IgD-negative memory B cell (primary cell): ENCODE measurements at regions not wholly inside any gene's neighbourhood (a gene's known extent, or its start where the extent isn't known, plus 50 kb on each side); places are given as distances from the start of the nearest gene placed in this dataset.

ENCODE experiments used
- H3K27ac Mint-ChIP-seq, 3 donors: one replicate each; pipeline ENCODE4 v1.8.0; 2020 to 2022; ENCODE audit warnings: mild to moderate bottlenecking in 3 of 3, mixed read lengths in 3 of 3, moderate library complexity in 1 of 3
- H3K27me3 Mint-ChIP-seq: one replicate; pipeline ENCODE4 v1.8.0; 2021; ENCODE audit warnings: mixed read lengths
- H3K36me3 Mint-ChIP-seq: one replicate; pipeline ENCODE4 v1.8.0; 2020; ENCODE audit warnings: mild to moderate bottlenecking, mixed read lengths
- H3K4me1 Mint-ChIP-seq, 3 donors: one replicate each; pipeline ENCODE4 v1.8.0; 2020 to 2022; ENCODE audit warnings: mixed read lengths in 3 of 3, mild to moderate bottlenecking in 1 of 3
- H3K4me3 Mint-ChIP-seq, 4 donors: one replicate each; pipeline ENCODE4 v1.8.0; 2020 to 2022; ENCODE audit warnings: mild to moderate bottlenecking in 4 of 4, mixed read lengths in 4 of 4, moderate library complexity in 3 of 4
- H3K9me3 Mint-ChIP-seq, 3 donors: one replicate each; pipeline ENCODE4 v1.8.0; 2020 to 2021; ENCODE audit warnings: mixed read lengths in 3 of 3, mild to moderate bottlenecking in 1 of 3

GRCh38 chr10:110387617-110387982 lies 82.9 kb upstream of the SMNDC1 start:
- H3K4me1 Mint-ChIP-seq = peaks cover 0 to 6% (median 3%) of the 10 kb centered on the region in 3 donors
- H3K4me3 Mint-ChIP-seq = peak overlapping the region in 1 of 4 donors; percentile 43
- no peaks in the 10 kb centered on the region for H3K36me3 Mint-ChIP-seq
- peaks cover 4% of the 10 kb centered on the region for H3K27me3 Mint-ChIP-seq
- no peaks in the 10 kb centered on the region for H3K9me3 Mint-ChIP-seq
- H3K27ac Mint-ChIP-seq = peak overlapping the region in 1 of 3 donors; percentile 91

GRCh38 chr10:110387983-110388686 lies 83.4 kb upstream of the SMNDC1 start:
- Mint-ChIP-seq H3K36me3 (no peaks in the 10 kb centered on the region), H3K4me1 (peaks cover 0 to 6% (median 3%) of the 10 kb centered on the region in 3 donors), H3K27ac (peak overlapping the region in 1 of 3 donors; percentile 91), H3K4me3 (no peak overlapping the region), H3K27me3 (peaks cover 4% of the 10 kb centered on the region), H3K9me3 (no peaks in the 10 kb centered on the region)

- H3K36me3 Mint-ChIP-seq = peaks cover 3% of the 10 kb centered on the region
- H3K4me3 Mint-ChIP-seq = peak overlapping the region in 1 of 4 donors; percentile 43
Measured at GRCh38 chr10:110388687-110389052, 84.0 kb upstream of the SMNDC1 start.

GRCh38 chr10:110389255-110389654 lies 84.5 kb upstream of the SMNDC1 start:
- peaks cover 4% of the 10 kb centered on the region for H3K27me3 Mint-ChIP-seq
- peaks cover 0 to 6% (median 3%) of the 10 kb centered on the region in 3 donors for H3K4me1 Mint-ChIP-seq
- peaks cover 3% of the 10 kb centered on the region for H3K36me3 Mint-ChIP-seq
- H3K27ac Mint-ChIP-seq = no peak overlapping the region
- H3K9me3 Mint-ChIP-seq = no peaks in the 10 kb centered on the region
- no peak overlapping the region for H3K4me3 Mint-ChIP-seq

More at GRCh38 chr10:110388687-110389052, 84.0 kb upstream of the SMNDC1 start:
- peaks cover 0 to 6% (median 3%) of the 10 kb centered on the region in 3 donors for H3K4me1 Mint-ChIP-seq
- H3K27ac Mint-ChIP-seq = no peak overlapping the region
- H3K9me3 Mint-ChIP-seq = no peaks in the 10 kb centered on the region
- H3K27me3 Mint-ChIP-seq = peaks cover 4% of the 10 kb centered on the region

- no peak overlapping the region for H3K4me3 Mint-ChIP-seq
- peak overlapping the region in 1 of 3 donors; percentile 36 for H3K27ac Mint-ChIP-seq
- H3K4me1 Mint-ChIP-seq = peaks cover 0 to 6% (median 3%) of the 10 kb centered on the region in 3 donors
- peaks cover 6% of the 10 kb centered on the region for H3K27me3 Mint-ChIP-seq
- H3K9me3 Mint-ChIP-seq = no peaks in the 10 kb centered on the region
- H3K36me3 Mint-ChIP-seq = peaks cover 4% of the 10 kb centered on the region
Measured at GRCh38 chr10:110391541-110391940, 86.8 kb upstream of the SMNDC1 start.

- peaks cover 0 to 6% (median 3%) of the 10 kb centered on the region in 3 donors for H3K4me1 Mint-ChIP-seq
- peaks cover 4% of the 10 kb centered on the region for H3K36me3 Mint-ChIP-seq
- H3K27me3 Mint-ChIP-seq = peaks cover 6% of the 10 kb centered on the region
- peak overlapping the region in 1 of 4 donors; percentile 1 for H3K4me3 Mint-ChIP-seq
- peak overlapping the region in 1 of 3 donors; percentile 36 for H3K27ac Mint-ChIP-seq
- no peaks in the 10 kb centered on the region for H3K9me3 Mint-ChIP-seq
Measured at GRCh38 chr10:110392121-110392520, 87.4 kb upstream of the SMNDC1 start.

- Mint-ChIP-seq H3K9me3 (no peaks in the 10 kb centered on the region), H3K27me3 (peaks cover 6% of the 10 kb centered on the region), H3K36me3 (peaks cover 4% of the 10 kb centered on the region), H3K4me1 (peaks cover 0 to 5% (median under 1%) of the 10 kb centered on the region in 3 donors), H3K27ac (no peak overlapping the region), H3K4me3 (peak overlapping the region in 1 of 4 donors; percentile 3)
Measured at GRCh38 chr10:110392868-110393740, 88.4 kb upstream of the SMNDC1 start.

GRCh38 chr10:110393866-110394265 lies 89.1 kb upstream of the SMNDC1 start:
- H3K36me3 Mint-ChIP-seq = peaks cover 4% of the 10 kb centered on the region
- H3K27ac Mint-ChIP-seq = no peak overlapping the region
- H3K4me1 Mint-ChIP-seq = no peaks in the 10 kb centered on the region
- no peaks in the 10 kb centered on the region for H3K9me3 Mint-ChIP-seq
- H3K27me3 Mint-ChIP-seq = peaks cover 6% of the 10 kb centered on the region
- H3K4me3 Mint-ChIP-seq = no peak overlapping the region

GRCh38 chr10:110394296-110394695 lies 89.6 kb upstream of the SMNDC1 start:
- Mint-ChIP-seq H3K9me3 (no peaks in the 10 kb centered on the region), H3K27ac (no peak overlapping the region), H3K4me3 (no peak overlapping the region)

GRCh38 chr10:110394898-110395297 lies 90.2 kb upstream of the SMNDC1 start:
- Mint-ChIP-seq H3K4me1 (no peaks in the 10 kb centered on the region), H3K4me3 (no peak overlapping the region), H3K27ac (no peak overlapping the region), H3K36me3 (peaks cover 4% of the 10 kb centered on the region), H3K9me3 (no peaks in the 10 kb centered on the region), H3K27me3 (peaks cover 2% of the 10 kb centered on the region)

More at GRCh38 chr10:110394296-110394695, 89.6 kb upstream of the SMNDC1 start:
- peaks cover 4% of the 10 kb centered on the region for H3K27me3 Mint-ChIP-seq
- H3K4me1 Mint-ChIP-seq = no peaks in the 10 kb centered on the region
- H3K36me3 Mint-ChIP-seq = peaks cover 4% of the 10 kb centered on the region

GRCh38 chr10:110395350-110396283 lies 90.9 kb upstream of the SMNDC1 start:
- Mint-ChIP-seq H3K27ac (peak overlapping the region in 1 of 3 donors; percentile 70), H3K36me3 (peaks cover 4% of the 10 kb centered on the region), H3K4me1 (no peaks in the 10 kb centered on the region), H3K27me3 (peaks cover 2% of the 10 kb centered on the region), H3K9me3 (no peaks in the 10 kb centered on the region), H3K4me3 (no peak overlapping the region)

- H3K4me3 Mint-ChIP-seq = no peak overlapping the region
- peaks cover 4% of the 10 kb centered on the region for H3K27me3 Mint-ChIP-seq
- H3K36me3 Mint-ChIP-seq = peaks cover 4% of the 10 kb centered on the region
- H3K27ac Mint-ChIP-seq = peak overlapping the region in 1 of 3 donors; percentile 70
- H3K9me3 Mint-ChIP-seq = no peaks in the 10 kb centered on the region
- no peaks in the 10 kb centered on the region for H3K4me1 Mint-ChIP-seq
Measured at GRCh38 chr10:110396284-110396651, 91.5 kb upstream of the SMNDC1 start.

- Mint-ChIP-seq H3K27me3 (peaks cover 4% of the 10 kb centered on the region), H3K27ac (no peak overlapping the region), H3K4me3 (no peak overlapping the region), H3K36me3 (peaks cover 8% of the 10 kb centered on the region), H3K9me3 (no peaks in the 10 kb centered on the region), H3K4me1 (no peaks in the 10 kb centered on the region)
Measured at GRCh38 chr10:110397856-110398255, 93.1 kb upstream of the SMNDC1 start.

- Mint-ChIP-seq H3K4me3 (no peak overlapping the region), H3K4me1 (no peaks in the 10 kb centered on the region), H3K27ac (no peak overlapping the region), H3K36me3 (peaks cover 6% of the 10 kb centered on the region), H3K27me3 (peaks cover 4% of the 10 kb centered on the region), H3K9me3 (no peaks in the 10 kb centered on the region)
Measured at GRCh38 chr10:110398419-110399105, 93.8 kb upstream of the SMNDC1 start.
